H9 (cell line): ENCODE measurements at regions not wholly inside any gene's neighbourhood (a gene's known extent, or its start where the extent isn't known, plus 50 kb on each side); places are given as distances from the start of the nearest gene placed in this dataset.

Experiments
- DNase-seq: peaks from one replicate; pipeline ENCODE4 v3.0.0-alpha.2; 2017
- H2AFZ ChIP-seq: one replicate; pipeline ENCODE4 v1.6.1; 2013; ENCODE audit warnings: mild to moderate bottlenecking, low read length, control low read depth, moderate library complexity
- H2AK5ac ChIP-seq: 2 replicates; pipeline ENCODE4 v1.6.1; 2013; ENCODE audit warnings: low read length, control low read depth, mixed read lengths; ENCODE audit not compliant: insufficient read length
- H2BK120ac ChIP-seq: one replicate; pipeline ENCODE4 v1.6.1; 2013; ENCODE audit warnings: low read depth, mild to moderate bottlenecking, low read length, control low read depth, inconsistent platforms; ENCODE audit not compliant: poor library complexity, severe bottlenecking
- H2BK12ac ChIP-seq: 2 replicates; pipeline ENCODE4 v1.6.1; 2013; ENCODE audit warnings: low read length, control low read depth, mixed read lengths, low read depth; ENCODE audit not compliant: insufficient read length
- H2BK15ac ChIP-seq: 2 replicates; pipeline ENCODE4 v1.6.1; 2013; ENCODE audit warnings: low read depth, low read length, control low read depth
- H2BK20ac ChIP-seq: one replicate; pipeline ENCODE4 v1.6.1; 2013; ENCODE audit warnings: low read depth, mild to moderate bottlenecking, low read length, control low read depth, inconsistent platforms; ENCODE audit not compliant: poor library complexity, severe bottlenecking
- H2BK5ac ChIP-seq: 2 replicates; pipeline ENCODE4 v1.6.1; 2013; ENCODE audit warnings: low read length, control low read depth, mixed read lengths; ENCODE audit not compliant: insufficient read length
- H3K14ac ChIP-seq: 2 replicates; pipeline ENCODE4 v1.6.1; 2013; ENCODE audit warnings: low read length, control low read depth; ENCODE audit not compliant: insufficient read depth
- H3K18ac ChIP-seq: 2 replicates; pipeline ENCODE4 v1.6.1; 2013; ENCODE audit warnings: low read depth, mild to moderate bottlenecking, mixed read lengths, low read length, control low read depth; ENCODE audit not compliant: insufficient read length
- H3K23ac ChIP-seq: 2 replicates; pipeline ENCODE4 v1.6.1; 2013; ENCODE audit warnings: low read length, control low read depth, mixed read lengths, low read depth; ENCODE audit not compliant: insufficient read length
- H3K23me2 ChIP-seq: 2 replicates; pipeline ENCODE4 v1.6.1; 2013; ENCODE audit warnings: low read depth, mild to moderate bottlenecking, mixed read lengths, low read length, control low read depth; ENCODE audit not compliant: insufficient read length, poor library complexity, severe bottlenecking
- H3K27ac ChIP-seq: 2 replicates; pipeline ENCODE4 v1.5.1; 2013; ENCODE audit warnings: low read length, control low read depth, mixed read lengths, low read depth; ENCODE audit not compliant: insufficient read length
- H3K27me3 ChIP-seq: 2 replicates; pipeline ENCODE4 v1.6.1; 2013; ENCODE audit warnings: low read length, control low read depth, inconsistent platforms; ENCODE audit not compliant: insufficient read depth
- H3K4ac ChIP-seq: 2 replicates; pipeline ENCODE4 v1.6.1; 2013; ENCODE audit warnings: low read depth, mild to moderate bottlenecking, control low read depth, inconsistent platforms, low read length, moderate library complexity
- H3K4me1 ChIP-seq: 2 replicates; pipeline ENCODE4 v1.6.1; 2013; ENCODE audit warnings: low read length, control low read depth, inconsistent platforms; ENCODE audit not compliant: insufficient read depth
- H3K4me2 ChIP-seq: 2 replicates; pipeline ENCODE4 v1.6.1; 2013; ENCODE audit warnings: low read length, control low read depth, mixed read lengths; ENCODE audit not compliant: insufficient read length, insufficient read depth
- H3K56ac ChIP-seq: 2 replicates; pipeline ENCODE4 v1.6.1; 2013; ENCODE audit warnings: low read depth, mild to moderate bottlenecking, mixed read lengths, low read length, control low read depth; ENCODE audit not compliant: insufficient read length
- H3K79me1 ChIP-seq: 2 replicates; pipeline ENCODE4 v1.6.1; 2013; ENCODE audit warnings: low read depth, mild to moderate bottlenecking, moderate library complexity, low read length, control low read depth, inconsistent platforms; ENCODE audit not compliant: insufficient read depth, poor library complexity, severe bottlenecking
- H3K79me2 ChIP-seq: 2 replicates; pipeline ENCODE4 v1.6.1; 2013; ENCODE audit warnings: low read length, control low read depth, inconsistent platforms; ENCODE audit not compliant: insufficient read depth
- H3K9ac ChIP-seq: 2 replicates; pipeline ENCODE4 v1.6.1; 2013; ENCODE audit warnings: low read length, control low read depth, mixed read lengths; ENCODE audit not compliant: insufficient read length; ENCODE audit errors: extremely low read depth
- H3K9me3 ChIP-seq: one replicate; pipeline ENCODE4 v1.6.1; 2013; ENCODE audit warnings: low read depth, low read length, inconsistent platforms; ENCODE audit not compliant: control insufficient read depth
- H3T11ph ChIP-seq: one replicate; pipeline ENCODE4 v1.6.1; 2013; ENCODE audit warnings: mild to moderate bottlenecking, low read length, control low read depth, inconsistent platforms
- H4K20me1 ChIP-seq: one replicate; pipeline ENCODE4 v1.6.1; 2013; ENCODE audit not compliant: control insufficient read depth, insufficient read length, insufficient read depth
- H4K5ac ChIP-seq: 2 replicates; pipeline ENCODE4 v1.6.1; 2013; ENCODE audit warnings: low read depth, mild to moderate bottlenecking, mixed read lengths, low read length, control low read depth; ENCODE audit not compliant: insufficient read length
- H4K8ac ChIP-seq: replicated peaks from 2 replicates; pipeline ENCODE4 v1.6.1; 2013; ENCODE audit warnings: low read length, control low read depth, mixed read lengths, low read depth; ENCODE audit not compliant: insufficient read length
- H4K91ac ChIP-seq: 2 replicates; pipeline ENCODE4 v1.6.1; 2013; ENCODE audit warnings: low read depth, mild to moderate bottlenecking, moderate library complexity, mixed read lengths, low read length, control low read depth; ENCODE audit not compliant: insufficient read length
- H3K27ac Mint-ChIP-seq, 3 experiments: 2 replicates in 2 of 3; 3 replicates in 1 of 3; pipeline ENCODE4 v1.8.0; 2020 to 2021; ENCODE audit warnings: mixed read lengths in 3 of 3, mild to moderate bottlenecking in 1 of 3, moderate library complexity in 1 of 3
- H3K27me3 Mint-ChIP-seq: 2 replicates; pipeline ENCODE4 v1.8.0; 2021; ENCODE audit warnings: low read depth, mild to moderate bottlenecking, moderate library complexity, mixed read lengths
- H3K36me3 Mint-ChIP-seq, 3 experiments: 2 replicates in 2 of 3; 3 replicates in 1 of 3; pipeline ENCODE4 v1.8.0; 2020 to 2021; ENCODE audit warnings: low read depth in 3 of 3, mixed read lengths in 3 of 3; ENCODE audit not compliant: insufficient read depth in 1 of 3
- H3K4me1 Mint-ChIP-seq, 2 experiments: 2 replicates each; pipeline ENCODE4 v1.8.0; 2020; ENCODE audit warnings: mixed read lengths in 2 of 2
- H3K4me3 Mint-ChIP-seq, 2 experiments: 2 replicates in 1 of 2; 3 replicates in 1 of 2; pipeline ENCODE4 v1.8.0; 2020 to 2021; ENCODE audit warnings: mild to moderate bottlenecking in 2 of 2, mixed read lengths in 2 of 2, moderate library complexity in 1 of 2
- H3K9me3 Mint-ChIP-seq, 2 experiments: 2 replicates in 1 of 2; 3 replicates in 1 of 2; pipeline ENCODE4 v1.8.0; 2020; ENCODE audit warnings: mild to moderate bottlenecking in 2 of 2, mixed read lengths in 2 of 2, moderate library complexity in 1 of 2
- WGBS: extraction: QIAGEN DNeasy Blood & Tissue Kit; methylation state at CpG from one replicate; pipeline ENCODE4 v1.1.7; 2013; ENCODE audit warnings: missing lambda C conversion rate, low lambda C conversion rate, mixed read lengths; ENCODE audit not compliant: insufficient read length; ENCODE audit errors: extremely low coverage; 5-methylcytosine and 5-hydroxymethylcytosine counted together
- TF ChIP-seq, protein P1 (sequence below): fragments of 200-600 bp; sonication (generic); conservative IDR thresholded peaks from 3 replicates; pipeline ENCODE4 v1.8.0; 2021; ENCODE audit warnings: antibody characterized with exemption, mild to moderate bottlenecking

DNA sequence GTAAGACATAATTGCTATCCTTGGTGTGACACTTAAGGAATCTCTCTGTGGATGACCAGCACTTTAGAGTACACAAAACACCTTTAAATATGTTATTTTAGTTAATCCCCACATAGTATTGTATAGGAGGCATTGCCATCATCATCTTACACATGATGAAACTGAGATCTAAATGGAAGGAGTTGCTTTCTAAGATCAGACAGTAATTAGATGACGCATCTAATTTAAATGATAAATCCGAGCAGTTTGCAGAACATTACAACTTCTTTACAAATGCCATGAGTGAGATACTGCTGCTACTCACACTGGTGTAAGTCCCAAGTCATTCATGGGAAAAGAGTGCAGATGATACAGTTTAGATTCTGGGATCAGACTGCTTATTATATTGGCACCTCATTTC is 431.9 kb downstream of the MFSD1 start:
- Histone ChIP-seq H2BK12ac (no peak overlapping the region), H3K4me2 (no peak overlapping the region), H2AFZ (no peak overlapping the region), H2BK15ac (no peak overlapping the region), H3K56ac (no peak overlapping the region), H3K23ac (no peak overlapping the region), H2BK120ac (no peak overlapping the region), H2BK5ac (no peak overlapping the region), H3K23me2 (no peaks in the 10 kb centered on the region), H4K8ac (no peak overlapping the region), H3K4me1 (peaks cover 3% of the 10 kb centered on the region; the same call in 1 of the 2 replicates), H4K20me1 (no peaks in the 10 kb centered on the region), H3K79me2 (no peaks in the 10 kb centered on the region), H3K9me3 (no peaks in the 10 kb centered on the region), H2AK5ac (no peak overlapping the region), H3K4ac (no peak overlapping the region), H2BK20ac (no peak overlapping the region), H3T11ph (no peak overlapping the region), H3K79me1 (no peaks in the 10 kb centered on the region), H3K27me3 (no peaks in the 10 kb centered on the region), H4K91ac (no peak overlapping the region), H4K5ac (no peak overlapping the region), H3K18ac (no peak overlapping the region), H3K14ac (no peak overlapping the region), H3K27ac (no peak overlapping the region), H3K9ac (no peak overlapping the region)
- H3K27ac Mint-ChIP-seq, result no peak overlapping the region
- peaks cover 7 to 9% of the 10 kb centered on the region in 2 experiments for H3K9me3 Mint-ChIP-seq
- no CpG with 5 or more reads among the region's 2 CpGs for WGBS
- no peaks in the 10 kb centered on the region for H3K27me3 Mint-ChIP-seq
- DNase-seq, result no peak
- no peak overlapping the region for H3K4me3 Mint-ChIP-seq
- peaks cover 3 to 8% (median 6%) of the 10 kb centered on the region in 3 experiments; a peak in 5 of 7 replicates for H3K36me3 Mint-ChIP-seq
- H3K4me1 Mint-ChIP-seq, result peaks cover 12 to 14% of the 10 kb centered on the region in 2 experiments
- TF ChIP-seq, protein P1, sequence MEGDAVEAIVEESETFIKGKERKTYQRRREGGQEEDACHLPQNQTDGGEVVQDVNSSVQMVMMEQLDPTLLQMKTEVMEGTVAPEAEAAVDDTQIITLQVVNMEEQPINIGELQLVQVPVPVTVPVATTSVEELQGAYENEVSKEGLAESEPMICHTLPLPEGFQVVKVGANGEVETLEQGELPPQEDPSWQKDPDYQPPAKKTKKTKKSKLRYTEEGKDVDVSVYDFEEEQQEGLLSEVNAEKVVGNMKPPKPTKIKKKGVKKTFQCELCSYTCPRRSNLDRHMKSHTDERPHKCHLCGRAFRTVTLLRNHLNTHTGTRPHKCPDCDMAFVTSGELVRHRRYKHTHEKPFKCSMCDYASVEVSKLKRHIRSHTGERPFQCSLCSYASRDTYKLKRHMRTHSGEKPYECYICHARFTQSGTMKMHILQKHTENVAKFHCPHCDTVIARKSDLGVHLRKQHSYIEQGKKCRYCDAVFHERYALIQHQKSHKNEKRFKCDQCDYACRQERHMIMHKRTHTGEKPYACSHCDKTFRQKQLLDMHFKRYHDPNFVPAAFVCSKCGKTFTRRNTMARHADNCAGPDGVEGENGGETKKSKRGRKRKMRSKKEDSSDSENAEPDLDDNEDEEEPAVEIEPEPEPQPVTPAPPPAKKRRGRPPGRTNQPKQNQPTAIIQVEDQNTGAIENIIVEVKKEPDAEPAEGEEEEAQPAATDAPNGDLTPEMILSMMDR, result no peak
